ENCODE measurements at regions not wholly inside any gene's neighbourhood (a gene's known extent, or its start where the extent isn't known, plus 50 kb on each side); places are given as distances from the start of the nearest gene placed in this dataset.

- TF ChIP-seq POLR2A (IDR thresholded peaks at IDR 0.05) (no peak), CTCF (IDR thresholded peaks at IDR 0.05) (no peak)
Observed at GRCh38 chr13:22357132-22357531, 686.3 kb downstream of the FGF9 start.

GRCh38 chr13:22369090-22369489 lies 698.2 kb downstream of the FGF9 start:
- peaks cover 0 to 14% (median 0%) of the 10 kb centered on the region in 4 donors for H3K9me3 ChIP-seq
- H3K4me1 ChIP-seq = no peaks in the 10 kb centered on the region
- H3K36me3 ChIP-seq = no peaks in the 10 kb centered on the region
- TF ChIP-seq POLR2A (IDR thresholded peaks at IDR 0.05) (no peak), CTCF (IDR thresholded peaks at IDR 0.05) (no peak)
- no peak for DNase-seq
- H3K27ac ChIP-seq = no peak overlapping the region
- H3K27me3 ChIP-seq = no peaks in the 10 kb centered on the region
- no peak overlapping the region for H3K4me3 ChIP-seq

More at GRCh38 chr13:22357132-22357531, 686.3 kb downstream of the FGF9 start:
- Histone ChIP-seq H3K36me3 (no peaks in the 10 kb centered on the region), H3K4me1 (no peaks in the 10 kb centered on the region), H3K27me3 (no peaks in the 10 kb centered on the region), H3K4me3 (no peak overlapping the region), H3K27ac (no peak overlapping the region), H3K9me3 (no peaks in the 10 kb centered on the region)
- DNase-seq = no peak

- Histone ChIP-seq H3K9me3 (peaks cover 0 to 14% (median 0%) of the 10 kb centered on the region in 4 donors), H3K36me3 (no peaks in the 10 kb centered on the region), H3K4me3 (no peak overlapping the region), H3K4me1 (no peaks in the 10 kb centered on the region), H3K27me3 (no peaks in the 10 kb centered on the region), H3K27ac (no peak overlapping the region)
- DNase-seq = no peak
- TF ChIP-seq CTCF (IDR thresholded peaks at IDR 0.05) = no peak
Observed at GRCh38 chr13:22369840-22370239, 699.0 kb downstream of the FGF9 start.

GRCh38 chr13:22372261-22372660 lies 701.4 kb downstream of the FGF9 start:
- Histone ChIP-seq H3K4me1 (no peaks in the 10 kb centered on the region), H3K9me3 (peaks cover 0 to 14% (median 0%) of the 10 kb centered on the region in 4 donors), H3K27me3 (no peaks in the 10 kb centered on the region), H3K27ac (no peak overlapping the region), H3K36me3 (no peaks in the 10 kb centered on the region), H3K4me3 (no peak overlapping the region)
- TF ChIP-seq POLR2A (IDR thresholded peaks at IDR 0.05) = no peak
- no peak for TF ChIP-seq CTCF (IDR thresholded peaks at IDR 0.05)
- no peak for DNase-seq

GRCh38 chr13:22375151-22375550 lies 704.3 kb downstream of the FGF9 start:
- H3K27ac ChIP-seq = no peak overlapping the region
- H3K27me3 ChIP-seq = no peaks in the 10 kb centered on the region
- no peak for TF ChIP-seq POLR2A (IDR thresholded peaks at IDR 0.05)
- peaks cover 0 to 14% (median 0%) of the 10 kb centered on the region in 4 donors for H3K9me3 ChIP-seq
- no peak overlapping the region for H3K4me3 ChIP-seq
- H3K36me3 ChIP-seq = no peaks in the 10 kb centered on the region
- H3K4me1 ChIP-seq = no peaks in the 10 kb centered on the region
- no peak for DNase-seq

GRCh38 chr13:22387899-22388298 lies 717.0 kb downstream of the FGF9 start:
- no peak for TF ChIP-seq POLR2A (IDR thresholded peaks at IDR 0.05)
- no peak for TF ChIP-seq CTCF (IDR thresholded peaks at IDR 0.05)
- H3K36me3 ChIP-seq = no peaks in the 10 kb centered on the region
- no peak overlapping the region for H3K27ac ChIP-seq
- no peaks in the 10 kb centered on the region for H3K9me3 ChIP-seq
- DNase-seq = no peak
- no peak overlapping the region for H3K4me3 ChIP-seq
- no peaks in the 10 kb centered on the region for H3K4me1 ChIP-seq
- no peaks in the 10 kb centered on the region for H3K27me3 ChIP-seq
